ENCODE measurements at regions not wholly inside any gene's neighbourhood (a gene's known extent, or its start where the extent isn't known, plus 50 kb on each side); places are given as distances from the start of the nearest gene placed in this dataset.

DNA sequence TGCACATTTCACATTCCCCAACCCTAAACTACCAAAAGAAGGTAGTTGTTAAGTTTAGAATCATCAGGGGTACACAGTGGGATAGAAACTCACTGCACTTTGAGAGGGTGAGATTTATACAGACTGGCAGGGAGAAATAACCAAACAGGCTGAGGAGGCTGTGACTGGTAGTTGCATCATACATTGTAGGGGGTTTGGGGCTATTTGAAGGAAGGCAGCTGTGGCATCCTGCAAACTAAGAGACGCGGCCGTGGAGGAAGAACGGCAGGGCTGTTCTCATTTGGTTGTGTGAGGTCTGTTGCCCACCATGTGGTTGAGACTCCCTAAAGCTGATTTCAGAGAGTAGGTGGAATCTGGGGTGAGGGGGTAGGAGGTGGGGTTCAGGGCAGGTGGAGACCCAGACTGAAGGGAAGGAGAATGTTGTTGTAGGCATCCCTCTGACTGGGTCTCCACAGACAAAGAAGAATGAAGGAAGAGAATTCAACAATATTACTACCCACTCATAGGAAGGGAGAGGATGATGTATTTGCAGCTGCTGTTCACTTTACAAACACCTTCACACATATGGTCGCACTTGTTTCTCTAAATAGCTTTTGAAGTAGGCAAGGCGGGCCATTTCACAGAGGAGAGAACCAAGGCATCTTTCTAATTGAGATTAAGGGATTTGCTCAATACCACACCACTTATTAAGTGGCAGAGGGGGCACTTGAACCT lies 170.9 kb upstream of the SIX2 start:
- TF ChIP-seq, protein P1, sequence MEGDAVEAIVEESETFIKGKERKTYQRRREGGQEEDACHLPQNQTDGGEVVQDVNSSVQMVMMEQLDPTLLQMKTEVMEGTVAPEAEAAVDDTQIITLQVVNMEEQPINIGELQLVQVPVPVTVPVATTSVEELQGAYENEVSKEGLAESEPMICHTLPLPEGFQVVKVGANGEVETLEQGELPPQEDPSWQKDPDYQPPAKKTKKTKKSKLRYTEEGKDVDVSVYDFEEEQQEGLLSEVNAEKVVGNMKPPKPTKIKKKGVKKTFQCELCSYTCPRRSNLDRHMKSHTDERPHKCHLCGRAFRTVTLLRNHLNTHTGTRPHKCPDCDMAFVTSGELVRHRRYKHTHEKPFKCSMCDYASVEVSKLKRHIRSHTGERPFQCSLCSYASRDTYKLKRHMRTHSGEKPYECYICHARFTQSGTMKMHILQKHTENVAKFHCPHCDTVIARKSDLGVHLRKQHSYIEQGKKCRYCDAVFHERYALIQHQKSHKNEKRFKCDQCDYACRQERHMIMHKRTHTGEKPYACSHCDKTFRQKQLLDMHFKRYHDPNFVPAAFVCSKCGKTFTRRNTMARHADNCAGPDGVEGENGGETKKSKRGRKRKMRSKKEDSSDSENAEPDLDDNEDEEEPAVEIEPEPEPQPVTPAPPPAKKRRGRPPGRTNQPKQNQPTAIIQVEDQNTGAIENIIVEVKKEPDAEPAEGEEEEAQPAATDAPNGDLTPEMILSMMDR (IDR thresholded peaks at IDR 0.05; ENCODE audit: low read depth, low read length), result no peak
- H3K4me3 ChIP-seq (replicated peaks in 1 of 2; ENCODE audit: low read depth in 2 of 2, low read length in 2 of 2), result no peak overlapping the region

DNA sequence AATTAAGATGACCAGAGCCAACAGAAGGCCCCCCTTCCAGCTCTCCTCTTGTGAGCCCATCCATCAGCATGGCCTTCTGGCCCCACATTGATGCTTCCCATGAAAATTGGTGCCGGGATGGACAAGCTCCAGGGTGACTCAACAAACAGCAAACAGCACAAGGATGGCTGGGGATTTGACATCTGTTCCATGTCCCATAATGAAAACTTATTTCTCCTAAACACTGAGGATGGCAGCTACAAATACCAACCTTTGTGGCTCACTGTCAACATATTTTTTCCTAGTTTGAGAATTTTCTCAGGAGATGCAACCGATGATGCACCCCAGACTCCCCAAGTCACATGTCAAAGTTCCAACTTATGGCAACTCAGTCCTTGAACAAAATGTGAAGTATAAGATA lies 169.6 kb upstream of the SIX2 start:
- no peak overlapping the region for H3K4me3 ChIP-seq (replicated peaks in 1 of 2; ENCODE audit: low read depth in 2 of 2, low read length in 2 of 2)
- peak; percentile 58 to 75 for DNase-seq (ENCODE audit: low read depth in 2 of 2)
- TF ChIP-seq, protein P1 (IDR thresholded peaks at IDR 0.05; ENCODE audit: low read depth, low read length), result no peak

More for the DNA sequence above, 170.9 kb upstream of the SIX2 start:
- peak; percentile 53 to 80 for DNase-seq (ENCODE audit: low read depth in 2 of 2)

DNA sequence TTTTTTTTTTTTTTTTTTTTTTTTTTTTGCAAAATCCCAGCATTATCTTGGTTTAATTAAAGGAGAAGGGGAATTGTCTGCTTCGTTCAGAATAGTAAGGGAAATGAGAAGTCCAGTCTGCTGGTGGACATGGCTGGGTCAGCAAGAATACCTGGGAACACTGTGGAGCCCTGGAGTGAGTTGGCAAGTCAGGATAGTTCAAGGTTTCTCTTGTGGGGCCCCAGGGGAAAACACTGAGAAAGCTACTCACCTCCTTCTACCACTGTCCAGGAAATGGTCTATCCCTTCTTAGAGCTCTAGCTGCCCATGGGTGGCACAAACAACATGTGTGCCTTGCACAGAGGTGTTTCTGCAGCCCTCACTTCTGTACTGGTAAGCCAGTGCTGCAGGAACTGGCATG lies 169.1 kb upstream of the SIX2 start:
- TF ChIP-seq, protein P1 (IDR thresholded peaks at IDR 0.05; ENCODE audit: low read depth, low read length), result no peak
- no peak overlapping the region for H3K4me3 ChIP-seq (replicated peaks in 1 of 2; ENCODE audit: low read depth in 2 of 2, low read length in 2 of 2)
- DNase-seq (ENCODE audit: low read depth in 2 of 2), result peak; percentile 56 to 71

DNA sequence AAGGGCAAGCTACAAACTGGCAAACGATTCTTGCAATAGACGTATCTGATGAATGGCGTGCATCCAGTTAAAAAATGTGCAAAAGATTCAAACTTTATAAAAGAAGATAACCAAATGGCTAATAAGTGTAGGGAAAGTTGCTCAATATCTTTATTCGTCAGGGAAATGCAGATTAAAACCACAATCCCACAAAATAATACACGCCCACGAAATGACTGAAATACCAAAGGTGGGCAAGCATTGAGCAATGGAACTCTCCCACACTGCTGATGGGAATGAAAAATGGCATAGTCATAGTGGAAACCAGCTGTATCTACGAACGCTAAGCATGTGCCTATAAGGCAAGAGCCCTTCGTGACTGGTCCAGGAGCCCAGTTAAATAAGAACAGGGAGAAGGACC lies 168.6 kb upstream of the SIX2 start:
- TF ChIP-seq, protein P1 (IDR thresholded peaks at IDR 0.05; ENCODE audit: low read depth, low read length), result no peak
- DNase-seq (ENCODE audit: low read depth in 2 of 2), result peak; percentile 99
- H3K4me3 ChIP-seq (replicated peaks in 1 of 2; ENCODE audit: low read depth in 2 of 2, low read length in 2 of 2), result no peak overlapping the region

DNA sequence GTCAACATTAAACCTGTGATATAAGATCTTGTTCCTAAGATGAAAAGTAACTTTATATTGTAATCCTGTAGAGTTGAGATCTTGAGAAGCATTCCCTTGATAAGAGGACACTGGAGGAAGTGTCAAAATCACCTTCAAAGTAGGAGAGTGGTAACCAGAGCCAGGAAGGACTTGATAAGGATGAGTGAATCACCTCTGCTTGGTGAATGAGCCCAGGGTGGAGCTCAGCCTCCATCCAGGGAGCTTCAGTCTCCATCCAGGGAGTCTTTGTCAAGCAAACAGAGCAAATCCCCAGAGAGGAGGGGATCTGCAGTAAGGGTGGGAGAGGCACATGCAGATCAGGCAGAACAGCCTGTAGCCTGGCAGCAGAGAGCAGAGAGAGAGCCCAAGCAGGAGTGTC lies 167.1 kb upstream of the SIX2 start:
- peak in 1 of 2 donors; percentile 31 for DNase-seq (ENCODE audit: low read depth in 2 of 2)
- no peak overlapping the region for H3K4me3 ChIP-seq (replicated peaks in 1 of 2; ENCODE audit: low read depth in 2 of 2, low read length in 2 of 2)
- TF ChIP-seq, protein P1 (IDR thresholded peaks at IDR 0.05; ENCODE audit: low read depth, low read length), result no peak

DNA sequence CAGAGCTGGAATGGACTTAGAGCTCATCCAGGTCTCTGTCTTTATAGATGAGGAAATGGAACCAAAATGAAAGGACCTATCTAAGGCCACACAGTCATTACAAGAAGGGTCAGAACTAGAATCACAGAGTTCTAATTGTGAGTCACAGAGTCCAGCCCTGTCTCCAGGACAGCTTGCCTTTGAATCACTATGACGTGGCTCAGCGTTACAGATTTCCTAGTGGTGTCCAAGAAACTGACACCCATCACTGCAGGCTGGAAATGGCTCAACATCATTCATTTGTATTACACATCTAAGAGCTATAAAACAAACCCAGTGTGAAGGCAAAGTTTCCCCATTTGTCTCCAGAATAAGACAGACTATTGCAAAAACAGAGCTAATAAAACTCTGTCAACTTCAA lies 164.3 kb upstream of the SIX2 start:
- TF ChIP-seq, protein P1 (IDR thresholded peaks at IDR 0.05; ENCODE audit: low read depth, low read length), result peak; percentile 37
- peak; percentile 96 to 99 for DNase-seq (ENCODE audit: low read depth in 2 of 2)
- no peak overlapping the region for H3K4me3 ChIP-seq (replicated peaks in 1 of 2; ENCODE audit: low read depth in 2 of 2, low read length in 2 of 2)
